ENCODE measurements at regions not wholly inside any gene's neighbourhood (a gene's known extent, or its start where the extent isn't known, plus 50 kb on each side); places are given as distances from the start of the nearest gene placed in this dataset.

DNA sequence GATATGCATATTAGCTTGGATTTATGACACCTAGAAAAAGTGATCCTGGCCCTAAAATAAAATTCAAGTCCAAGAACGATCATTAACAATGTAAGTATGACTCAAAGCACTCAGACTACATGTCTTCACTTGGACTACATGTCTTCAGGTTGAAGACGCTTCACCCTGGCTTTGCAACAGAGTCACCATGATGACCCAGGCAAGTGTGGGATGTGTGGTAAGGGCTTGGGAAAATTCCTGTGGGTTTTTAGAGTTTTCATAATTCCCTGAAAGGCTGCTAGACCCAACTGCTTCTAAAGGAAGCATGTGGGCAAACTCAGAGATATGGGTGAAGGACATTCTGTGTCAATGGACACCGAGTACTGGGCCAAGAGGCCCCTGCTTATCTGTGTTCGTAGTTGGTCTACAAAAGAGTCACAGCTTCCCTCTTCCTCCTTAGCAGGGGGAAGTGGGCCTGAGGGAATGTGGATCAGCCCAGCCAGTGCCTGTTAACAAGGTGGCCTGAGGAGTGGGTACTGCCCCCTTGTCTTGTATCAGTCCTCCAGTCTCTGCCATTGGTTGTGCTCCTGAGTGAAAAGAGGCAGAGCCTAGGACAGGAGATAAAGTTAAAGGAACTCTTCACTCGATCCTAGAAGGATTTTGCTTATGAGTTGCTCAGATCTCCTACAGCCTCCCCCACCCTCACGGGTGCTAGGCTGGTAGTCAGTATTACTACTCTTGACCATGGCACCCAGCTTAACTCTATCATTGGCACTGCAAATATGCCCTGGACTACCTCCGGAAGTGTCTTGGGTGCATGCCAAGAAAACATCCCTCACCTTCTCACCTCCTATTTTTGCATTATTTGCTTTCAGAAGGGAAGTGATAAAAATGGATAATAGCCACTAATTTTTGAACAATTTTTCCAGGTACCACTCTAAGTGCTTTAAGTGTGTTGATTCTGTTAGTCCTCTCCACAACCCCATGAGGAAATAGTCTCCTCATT is 406.3 kb downstream of the COG6 start:
- Histone ChIP-seq H3K4me2 (replicated peaks; ENCODE audit: extremely low read depth, low read length, poor library complexity, severe bottlenecking) (no peak overlapping the region), H3K79me2 (ENCODE audit: insufficient read depth, low read length) (no peaks in the 10 kb centered on the region), H3K27me3 (ENCODE audit: control insufficient read depth in 2 of 2, insufficient read depth in 2 of 2, low read length in 2 of 2) (no peaks in the 10 kb centered on the region), H3K9ac (ENCODE audit: insufficient read depth, low read length, poor library complexity, severe bottlenecking) (no peak overlapping the region), H3K9me3 (replicated peaks in 1 of 2; ENCODE audit: control insufficient read depth in 1 of 2, insufficient read depth in 1 of 2, low read length in 2 of 2) (no peaks in the 10 kb centered on the region), H3K4me3 (replicated peaks in 1 of 3; ENCODE audit: low read depth in 2 of 3, low read length in 3 of 3) (no peak overlapping the region), H2AFZ (ENCODE audit: insufficient read depth, low read depth, low read length, poor library complexity, severe bottlenecking) (no peak overlapping the region), H3K27ac (ENCODE audit: low read depth in 1 of 2, low read length in 2 of 2) (no peak overlapping the region), H4K20me1 (ENCODE audit: insufficient read depth, low read length) (no peaks in the 10 kb centered on the region), H3K36me3 (replicated peaks in 1 of 2; ENCODE audit: control insufficient read depth in 1 of 2, insufficient read depth in 2 of 2, low read length in 2 of 2) (no peaks in the 10 kb centered on the region), H3K4me1 (ENCODE audit: control insufficient read depth in 1 of 2, insufficient read depth in 2 of 2, low read length in 2 of 2) (no peaks in the 10 kb centered on the region)
- WGBS (ENCODE audit: insufficient coverage): 100% methylated on average over 2 of the region's 7 CpGs
- intact Hi-C loops (cut with micrococcal nuclease): no loop called here
- no peak overlapping the region for H3K4me3 Mint-ChIP-seq
- TF ChIP-seq, protein P1, sequence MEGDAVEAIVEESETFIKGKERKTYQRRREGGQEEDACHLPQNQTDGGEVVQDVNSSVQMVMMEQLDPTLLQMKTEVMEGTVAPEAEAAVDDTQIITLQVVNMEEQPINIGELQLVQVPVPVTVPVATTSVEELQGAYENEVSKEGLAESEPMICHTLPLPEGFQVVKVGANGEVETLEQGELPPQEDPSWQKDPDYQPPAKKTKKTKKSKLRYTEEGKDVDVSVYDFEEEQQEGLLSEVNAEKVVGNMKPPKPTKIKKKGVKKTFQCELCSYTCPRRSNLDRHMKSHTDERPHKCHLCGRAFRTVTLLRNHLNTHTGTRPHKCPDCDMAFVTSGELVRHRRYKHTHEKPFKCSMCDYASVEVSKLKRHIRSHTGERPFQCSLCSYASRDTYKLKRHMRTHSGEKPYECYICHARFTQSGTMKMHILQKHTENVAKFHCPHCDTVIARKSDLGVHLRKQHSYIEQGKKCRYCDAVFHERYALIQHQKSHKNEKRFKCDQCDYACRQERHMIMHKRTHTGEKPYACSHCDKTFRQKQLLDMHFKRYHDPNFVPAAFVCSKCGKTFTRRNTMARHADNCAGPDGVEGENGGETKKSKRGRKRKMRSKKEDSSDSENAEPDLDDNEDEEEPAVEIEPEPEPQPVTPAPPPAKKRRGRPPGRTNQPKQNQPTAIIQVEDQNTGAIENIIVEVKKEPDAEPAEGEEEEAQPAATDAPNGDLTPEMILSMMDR (IDR thresholded peaks at IDR 0.05): no peak
- H3K9me3 Mint-ChIP-seq: no peaks in the 10 kb centered on the region
- no peak overlapping the region for H3K27ac Mint-ChIP-seq
- no peak for DNase-seq
- H3K27me3 Mint-ChIP-seq (ENCODE audit: low read depth in 3 of 3): peaks cover 0 to 4% (median 1%) of the 10 kb centered on the region in 3 donors
- no peaks in the 10 kb centered on the region for H3K4me1 Mint-ChIP-seq
- H3K36me3 Mint-ChIP-seq: no peaks in the 10 kb centered on the region

DNA sequence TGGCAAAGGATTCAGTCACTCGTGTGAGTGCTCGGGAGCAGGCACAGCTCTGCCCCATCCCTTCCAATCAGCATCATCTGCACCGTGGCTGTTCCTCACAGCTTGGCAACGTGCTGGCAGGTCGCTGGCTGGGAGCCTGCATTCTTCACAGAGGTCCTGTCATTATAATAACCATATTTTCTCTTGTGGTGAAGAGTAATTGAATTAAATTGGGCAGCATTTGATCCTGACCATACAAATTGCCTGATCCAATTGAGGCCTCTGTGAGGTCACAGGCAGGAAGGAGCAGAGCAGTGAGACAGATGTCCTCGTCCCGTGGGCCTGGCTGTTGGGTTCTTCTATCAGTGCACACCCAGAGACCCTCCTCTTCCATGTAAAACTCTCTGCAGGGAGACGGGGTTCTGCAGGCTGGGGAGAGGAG is 407.8 kb downstream of the COG6 start:
- Histone ChIP-seq H3K9ac (ENCODE audit: insufficient read depth, low read length, poor library complexity, severe bottlenecking) (no peak overlapping the region), H3K4me1 (ENCODE audit: control insufficient read depth in 1 of 2, insufficient read depth in 2 of 2, low read length in 2 of 2) (no peaks in the 10 kb centered on the region), H3K9me3 (replicated peaks in 1 of 2; ENCODE audit: control insufficient read depth in 1 of 2, insufficient read depth in 1 of 2, low read length in 2 of 2) (no peaks in the 10 kb centered on the region), H3K27me3 (ENCODE audit: control insufficient read depth in 2 of 2, insufficient read depth in 2 of 2, low read length in 2 of 2) (no peaks in the 10 kb centered on the region), H3K27ac (ENCODE audit: low read depth in 1 of 2, low read length in 2 of 2) (no peak overlapping the region), H3K79me2 (ENCODE audit: insufficient read depth, low read length) (no peaks in the 10 kb centered on the region), H3K4me2 (replicated peaks; ENCODE audit: extremely low read depth, low read length, poor library complexity, severe bottlenecking) (no peak overlapping the region), H3K4me3 (replicated peaks in 1 of 3; ENCODE audit: low read depth in 2 of 3, low read length in 3 of 3) (no peak overlapping the region), H4K20me1 (ENCODE audit: insufficient read depth, low read length) (no peaks in the 10 kb centered on the region), H3K36me3 (replicated peaks in 1 of 2; ENCODE audit: control insufficient read depth in 1 of 2, insufficient read depth in 2 of 2, low read length in 2 of 2) (no peaks in the 10 kb centered on the region), H2AFZ (ENCODE audit: insufficient read depth, low read depth, low read length, poor library complexity, severe bottlenecking) (no peak overlapping the region)
- Mint-ChIP-seq H3K36me3 (no peaks in the 10 kb centered on the region), H3K9me3 (peaks cover 0 to 1% (median 0%) of the 10 kb centered on the region in 7 donors), H3K27ac (peak overlapping the region in 1 of 7 donors; percentile 12), H3K4me3 (no peak overlapping the region), H3K4me1 (no peaks in the 10 kb centered on the region), H3K27me3 (ENCODE audit: low read depth in 3 of 3) (peaks cover 1 to 3% (median 2%) of the 10 kb centered on the region in 3 donors)
- no peak for DNase-seq
- TF ChIP-seq, protein P1 (IDR thresholded peaks at IDR 0.05): no peak
- WGBS (ENCODE audit: insufficient coverage): 76% methylated on average over 3 of the region's 8 CpGs
- intact Hi-C loops (cut with micrococcal nuclease): no loop called here
